ENCODE measurements at regions not wholly inside any gene's neighbourhood (a gene's known extent, or its start where the extent isn't known, plus 50 kb on each side); places are given as distances from the start of the nearest gene placed in this dataset.

GRCh38 chr1:79364896-79365295 is 358.4 kb upstream of the ADGRL4 start:
- no TSS peak for BruUV-seq (replicated peaks)
- Histone ChIP-seq H3K4me2 (ENCODE audit: low read length) (no peak overlapping the region), H3K27ac (ENCODE audit: low read depth, low read length, poor library complexity, severe bottlenecking) (no peak overlapping the region), H3K9me2 (ENCODE audit: insufficient read depth, low read length) (no peaks in the 10 kb centered on the region), H3K4me3 (ENCODE audit: low read depth, low read length, poor library complexity, severe bottlenecking) (no peak overlapping the region), H3K36me3 (ENCODE audit: insufficient read depth, low read length) (no peaks in the 10 kb centered on the region), H2AFZ (ENCODE audit: low read length) (no peak overlapping the region), H3K9me3 (ENCODE audit: low read length) (no peaks in the 10 kb centered on the region), H4K20me1 (ENCODE audit: insufficient read depth, low read length) (no peaks in the 10 kb centered on the region), H3K4me1 (ENCODE audit: insufficient read depth, low read length, poor library complexity, severe bottlenecking) (no peaks in the 10 kb centered on the region), H3K79me2 (ENCODE audit: insufficient read depth, low read depth, low read length) (no peaks in the 10 kb centered on the region)
- CTCF ChIA-PET (ENCODE audit: unreplicated experiment) = no interaction called here
- intact Hi-C loops (cut with micrococcal nuclease; ENCODE audit: unreplicated experiment) = no loop called here
- TF ChIP-seq EZH2phosphoT487 (IDR thresholded peaks at IDR 0.05; ENCODE audit: borderline replicate concordance, low read depth, low read length) (no peak), CTCF (conservative IDR thresholded peaks at IDR 0.05; ENCODE audit: low read length) (no peak)
- POLR2A ChIA-PET = no interaction called here
- no peak for DNase-seq (ENCODE audit: low spot score)

GRCh38 chr1:79363430-79363829 is 356.9 kb upstream of the ADGRL4 start:
- BruUV-seq (replicated peaks) = no TSS peak
- Histone ChIP-seq H3K9me3 (ENCODE audit: low read length) (no peaks in the 10 kb centered on the region), H4K20me1 (ENCODE audit: insufficient read depth, low read length) (no peaks in the 10 kb centered on the region), H3K27ac (ENCODE audit: low read depth, low read length, poor library complexity, severe bottlenecking) (no peak overlapping the region), H3K4me1 (ENCODE audit: insufficient read depth, low read length, poor library complexity, severe bottlenecking) (no peaks in the 10 kb centered on the region), H3K4me2 (ENCODE audit: low read length) (no peak overlapping the region), H3K79me2 (ENCODE audit: insufficient read depth, low read depth, low read length) (no peaks in the 10 kb centered on the region), H3K4me3 (ENCODE audit: low read depth, low read length, poor library complexity, severe bottlenecking) (no peak overlapping the region), H2AFZ (ENCODE audit: low read length) (no peak overlapping the region), H3K9me2 (ENCODE audit: insufficient read depth, low read length) (no peaks in the 10 kb centered on the region), H3K36me3 (ENCODE audit: insufficient read depth, low read length) (no peaks in the 10 kb centered on the region)
- POLR2A ChIA-PET = no interaction called here
- CTCF ChIA-PET (ENCODE audit: unreplicated experiment) = no interaction called here
- intact Hi-C loops (cut with micrococcal nuclease; ENCODE audit: unreplicated experiment) = no loop called here
- TF ChIP-seq CTCF (conservative IDR thresholded peaks at IDR 0.05; ENCODE audit: low read length) = no peak
- TF ChIP-seq EZH2phosphoT487 (IDR thresholded peaks at IDR 0.05; ENCODE audit: borderline replicate concordance, low read depth, low read length) = no peak
- no peak for DNase-seq (ENCODE audit: low spot score)

- CTCF ChIA-PET (ENCODE audit: unreplicated experiment) = no interaction called here
- Histone ChIP-seq H3K79me2 (ENCODE audit: insufficient read depth, low read depth, low read length) (no peaks in the 10 kb centered on the region), H3K9me3 (ENCODE audit: low read length) (no peaks in the 10 kb centered on the region), H4K20me1 (ENCODE audit: insufficient read depth, low read length) (no peaks in the 10 kb centered on the region), H3K4me2 (ENCODE audit: low read length) (no peak overlapping the region), H2AFZ (ENCODE audit: low read length) (no peak overlapping the region), H3K9me2 (ENCODE audit: insufficient read depth, low read length) (no peaks in the 10 kb centered on the region), H3K27ac (ENCODE audit: low read depth, low read length, poor library complexity, severe bottlenecking) (no peak overlapping the region), H3K4me3 (ENCODE audit: low read depth, low read length, poor library complexity, severe bottlenecking) (no peak overlapping the region), H3K36me3 (ENCODE audit: insufficient read depth, low read length) (no peaks in the 10 kb centered on the region), H3K4me1 (ENCODE audit: insufficient read depth, low read length, poor library complexity, severe bottlenecking) (no peaks in the 10 kb centered on the region)
- no peak for TF ChIP-seq CTCF (conservative IDR thresholded peaks at IDR 0.05; ENCODE audit: low read length)
- TF ChIP-seq EZH2phosphoT487 (IDR thresholded peaks at IDR 0.05; ENCODE audit: borderline replicate concordance, low read depth, low read length) = no peak
- DNase-seq (ENCODE audit: low spot score) = no peak
- no TSS peak for BruUV-seq (replicated peaks)
- intact Hi-C loops (cut with micrococcal nuclease; ENCODE audit: unreplicated experiment) = no loop called here
- POLR2A ChIA-PET = interaction anchor here (0.7 kb wide), 1 partner anchor 1357 kb away, joined by 3 read pairs; no protein-coding TSS in a partner anchor
Measured at GRCh38 chr1:79362470-79362869, 355.9 kb upstream of the ADGRL4 start.
